ENCODE measurements at regions not wholly inside any gene's neighbourhood (a gene's known extent, or its start where the extent isn't known, plus 50 kb on each side); places are given as distances from the start of the nearest gene placed in this dataset.

- TF ChIP-seq POLR2A (IDR thresholded peaks at IDR 0.05) (no peak), CTCF (IDR thresholded peaks at IDR 0.05) (no peak)
Measured at GRCh38 chr1:67578397-67579020, 106.5 kb upstream of the GADD45A start.
